ENCODE measurements at regions not wholly inside any gene's neighbourhood (a gene's known extent, or its start where the extent isn't known, plus 50 kb on each side); places are given as distances from the start of the nearest gene placed in this dataset.

DNA sequence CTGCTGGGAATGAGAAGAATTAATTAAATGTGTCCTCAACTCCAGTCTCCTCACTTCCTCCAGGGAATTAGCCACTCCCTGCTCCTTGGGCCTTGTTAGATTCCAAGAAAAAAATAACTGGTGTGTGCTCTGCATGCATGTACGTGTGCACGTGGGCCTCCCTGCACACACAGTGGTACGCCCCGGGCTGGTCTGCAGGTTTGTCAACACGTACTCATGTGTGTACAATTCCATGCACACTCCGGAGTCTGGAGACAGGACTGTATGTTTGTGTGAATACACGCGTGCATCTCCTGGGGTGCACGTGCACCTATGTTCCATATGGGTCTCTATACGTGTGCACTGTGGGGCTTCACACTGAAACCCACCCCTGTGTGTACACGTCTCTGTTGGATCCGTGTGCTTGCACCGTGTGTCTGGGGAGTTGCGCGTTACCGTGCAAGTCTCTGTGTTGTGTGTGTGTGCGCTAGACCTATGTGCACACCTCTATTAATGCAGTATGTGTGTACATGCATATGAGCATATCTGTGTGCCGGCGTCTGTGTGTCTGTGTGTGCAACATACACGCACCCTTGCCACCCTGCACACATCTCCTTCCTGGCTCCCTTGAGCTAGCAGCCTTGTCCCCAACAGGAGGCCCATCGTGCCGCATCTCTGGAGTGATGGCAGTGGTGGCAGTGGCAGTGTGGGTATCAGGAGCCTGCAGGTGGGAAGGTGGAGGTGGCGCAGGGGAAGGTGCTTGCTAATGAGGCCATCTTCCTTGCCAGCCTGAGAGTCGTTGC lies 210.1 kb downstream of the TBC1D2B start:
- TF ChIP-seq, protein P1, sequence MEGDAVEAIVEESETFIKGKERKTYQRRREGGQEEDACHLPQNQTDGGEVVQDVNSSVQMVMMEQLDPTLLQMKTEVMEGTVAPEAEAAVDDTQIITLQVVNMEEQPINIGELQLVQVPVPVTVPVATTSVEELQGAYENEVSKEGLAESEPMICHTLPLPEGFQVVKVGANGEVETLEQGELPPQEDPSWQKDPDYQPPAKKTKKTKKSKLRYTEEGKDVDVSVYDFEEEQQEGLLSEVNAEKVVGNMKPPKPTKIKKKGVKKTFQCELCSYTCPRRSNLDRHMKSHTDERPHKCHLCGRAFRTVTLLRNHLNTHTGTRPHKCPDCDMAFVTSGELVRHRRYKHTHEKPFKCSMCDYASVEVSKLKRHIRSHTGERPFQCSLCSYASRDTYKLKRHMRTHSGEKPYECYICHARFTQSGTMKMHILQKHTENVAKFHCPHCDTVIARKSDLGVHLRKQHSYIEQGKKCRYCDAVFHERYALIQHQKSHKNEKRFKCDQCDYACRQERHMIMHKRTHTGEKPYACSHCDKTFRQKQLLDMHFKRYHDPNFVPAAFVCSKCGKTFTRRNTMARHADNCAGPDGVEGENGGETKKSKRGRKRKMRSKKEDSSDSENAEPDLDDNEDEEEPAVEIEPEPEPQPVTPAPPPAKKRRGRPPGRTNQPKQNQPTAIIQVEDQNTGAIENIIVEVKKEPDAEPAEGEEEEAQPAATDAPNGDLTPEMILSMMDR (IDR thresholded peaks at IDR 0.05 in 8 of 11, conservative IDR thresholded peaks at IDR 0.05 in 3 of 11) = no peak
- TF ChIP-seq POLR2AphosphoS5 (IDR thresholded peaks at IDR 0.05) = no peak
